ENCODE measurements at regions not wholly inside any gene's neighbourhood (a gene's known extent, or its start where the extent isn't known, plus 50 kb on each side); places are given as distances from the start of the nearest gene placed in this dataset.

- H4K8ac ChIP-seq (replicated peaks; ENCODE audit: insufficient read length, low read depth, low read length): no peak overlapping the region
- no peaks in the 10 kb centered on the region for H3K4me1 ChIP-seq (ENCODE audit: insufficient read depth, low read length)
- no peaks in the 10 kb centered on the region for H3K36me3 Mint-ChIP-seq (ENCODE audit: insufficient read depth in 1 of 3, low read depth in 3 of 3)
- H3K9me3 ChIP-seq (ENCODE audit: control insufficient read depth, low read depth, low read length): no peaks in the 10 kb centered on the region
- no peak overlapping the region for H3T11ph ChIP-seq (ENCODE audit: low read length)
- H2BK12ac ChIP-seq (ENCODE audit: insufficient read length, low read depth, low read length): no peak overlapping the region
- H4K20me1 ChIP-seq (ENCODE audit: control insufficient read depth, insufficient read depth, insufficient read length): no peaks in the 10 kb centered on the region
- H3K4me1 Mint-ChIP-seq: peaks cover 58 to 59% of the 10 kb centered on the region in 2 experiments
- no peak overlapping the region for H2BK20ac ChIP-seq (ENCODE audit: low read depth, low read length, poor library complexity, severe bottlenecking)
- H3K9ac ChIP-seq (ENCODE audit: extremely low read depth, insufficient read length, low read length): no peak overlapping the region
- H3K4ac ChIP-seq (ENCODE audit: low read depth, low read length): no peak overlapping the region
- no peak overlapping the region for H3K27ac ChIP-seq (ENCODE audit: insufficient read length, low read depth, low read length)
- 100% methylated on average over 1 of the region's 4 CpGs for WGBS (ENCODE audit: extremely low coverage, insufficient read length, low lambda C conversion rate)
- no peak overlapping the region for H3K23ac ChIP-seq (ENCODE audit: insufficient read length, low read depth, low read length)
- no peak overlapping the region for H2BK120ac ChIP-seq (ENCODE audit: low read depth, low read length, poor library complexity, severe bottlenecking)
- H3K9me3 Mint-ChIP-seq: no peaks in the 10 kb centered on the region
- no peak overlapping the region for H2BK5ac ChIP-seq (ENCODE audit: insufficient read length, low read length)
- TF ChIP-seq CTCF (conservative IDR thresholded peaks at IDR 0.05): no peak
- H3K27me3 Mint-ChIP-seq (ENCODE audit: low read depth): no peaks in the 10 kb centered on the region; the same call in 1 of the 2 replicates
- no peak overlapping the region for H3K56ac ChIP-seq (ENCODE audit: insufficient read length, low read depth, low read length)
- H3K27ac Mint-ChIP-seq: no peak overlapping the region; a peak in 1 of 7 replicates
- no peak overlapping the region for H3K4me3 Mint-ChIP-seq
- no peak overlapping the region for H3K14ac ChIP-seq (ENCODE audit: insufficient read depth, low read length)
- H3K79me1 ChIP-seq (ENCODE audit: insufficient read depth, low read depth, low read length, poor library complexity, severe bottlenecking): no peaks in the 10 kb centered on the region
- no peak overlapping the region for H3K4me2 ChIP-seq (ENCODE audit: insufficient read depth, insufficient read length, low read length)
- no peak overlapping the region for H2AFZ ChIP-seq (ENCODE audit: low read length)
- H3K18ac ChIP-seq (ENCODE audit: insufficient read length, low read depth, low read length): no peak overlapping the region
- no peaks in the 10 kb centered on the region for H3K27me3 ChIP-seq (ENCODE audit: insufficient read depth, low read length)
- no peak overlapping the region for H2AK5ac ChIP-seq (ENCODE audit: insufficient read length, low read length)
- DNase-seq: no peak
- H3K23me2 ChIP-seq (ENCODE audit: insufficient read length, low read depth, low read length, poor library complexity, severe bottlenecking): no peaks in the 10 kb centered on the region
- H4K91ac ChIP-seq (ENCODE audit: insufficient read length, low read depth, low read length): no peak overlapping the region
- no peaks in the 10 kb centered on the region for H3K79me2 ChIP-seq (ENCODE audit: insufficient read depth, low read length)
- H2BK15ac ChIP-seq (ENCODE audit: low read depth, low read length): no peak overlapping the region
- H4K5ac ChIP-seq (ENCODE audit: insufficient read length, low read depth, low read length): no peak overlapping the region
Observed at GRCh38 chr9:81373294-81373693, 316.1 kb downstream of the TLE1 start.

Data from H9 (cell line).